ENCODE measurements at regions not wholly inside any gene's neighbourhood (a gene's known extent, or its start where the extent isn't known, plus 50 kb on each side); places are given as distances from the start of the nearest gene placed in this dataset.

DNA sequence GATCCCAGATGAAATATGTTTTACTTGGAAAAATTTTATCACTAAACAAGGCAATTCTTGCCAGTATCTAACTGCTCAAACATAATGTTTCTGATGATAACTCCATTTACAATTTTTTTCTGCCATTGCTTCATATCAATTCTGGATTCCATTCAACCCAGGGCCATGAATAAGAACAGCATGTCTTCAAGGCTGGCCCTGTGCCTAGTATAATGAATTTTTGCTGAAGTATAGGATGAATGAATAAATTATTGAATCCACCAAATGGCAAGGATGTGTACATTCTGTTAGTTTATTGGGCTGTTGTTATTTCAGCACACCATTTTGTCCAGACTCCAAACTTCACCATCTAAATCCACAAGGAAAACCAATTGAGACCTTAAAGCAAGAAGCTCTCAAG, 414.7 kb downstream of the HS3ST3B1 start:
- TF ChIP-seq, protein P1, sequence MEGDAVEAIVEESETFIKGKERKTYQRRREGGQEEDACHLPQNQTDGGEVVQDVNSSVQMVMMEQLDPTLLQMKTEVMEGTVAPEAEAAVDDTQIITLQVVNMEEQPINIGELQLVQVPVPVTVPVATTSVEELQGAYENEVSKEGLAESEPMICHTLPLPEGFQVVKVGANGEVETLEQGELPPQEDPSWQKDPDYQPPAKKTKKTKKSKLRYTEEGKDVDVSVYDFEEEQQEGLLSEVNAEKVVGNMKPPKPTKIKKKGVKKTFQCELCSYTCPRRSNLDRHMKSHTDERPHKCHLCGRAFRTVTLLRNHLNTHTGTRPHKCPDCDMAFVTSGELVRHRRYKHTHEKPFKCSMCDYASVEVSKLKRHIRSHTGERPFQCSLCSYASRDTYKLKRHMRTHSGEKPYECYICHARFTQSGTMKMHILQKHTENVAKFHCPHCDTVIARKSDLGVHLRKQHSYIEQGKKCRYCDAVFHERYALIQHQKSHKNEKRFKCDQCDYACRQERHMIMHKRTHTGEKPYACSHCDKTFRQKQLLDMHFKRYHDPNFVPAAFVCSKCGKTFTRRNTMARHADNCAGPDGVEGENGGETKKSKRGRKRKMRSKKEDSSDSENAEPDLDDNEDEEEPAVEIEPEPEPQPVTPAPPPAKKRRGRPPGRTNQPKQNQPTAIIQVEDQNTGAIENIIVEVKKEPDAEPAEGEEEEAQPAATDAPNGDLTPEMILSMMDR (IDR thresholded peaks at IDR 0.05 in 4 of 5, conservative IDR thresholded peaks at IDR 0.05 in 1 of 5) = no peak
- no peak for TF ChIP-seq POLR2A (IDR thresholded peaks at IDR 0.05)

Data from gastrocnemius medialis (tissue), 4 donors.